Tibial artery (tissue), 4 donors: ENCODE measurements at regions not wholly inside any gene's neighbourhood (a gene's known extent, or its start where the extent isn't known, plus 50 kb on each side); places are given as distances from the start of the nearest gene placed in this dataset.
"Not testable (repeated sequence)": the region's sequence is repeated elsewhere in the genome, so short reads cannot be mapped to it uniquely, and the experiment has no call there.

Experiments used
- DNase-seq, 2 donors: peaks; one replicate each; pipeline ENCODE4 v3.0.0-alpha.2; 2019
- H3K27ac ChIP-seq, 2 donors: fragments of 200-600 bp; sonication (generic) in 1 of 2; 1 replicate in 1 of 2; 2 replicates in 1 of 2; pipeline ENCODE4 v1.5.1; 2018 to 2019; ENCODE audit warnings: mild to moderate bottlenecking in 1 of 2
- H3K27me3 ChIP-seq, 2 donors: fragments of 200-600 bp; sonication (generic) in 1 of 2; one replicate each; pipeline versions ENCODE4 v1.5.1 to v1.6.0; 2016 to 2019
- H3K36me3 ChIP-seq, 3 donors: fragments of 200-600 bp; sonication (generic) in 2 of 3; one replicate each; pipeline ENCODE4 v1.5.1; 2016 to 2019; ENCODE audit warnings: mild to moderate bottlenecking in 2 of 3
- H3K4me1 ChIP-seq, 4 donors: fragments of 200-600 bp; sonication (generic) in 2 of 4; 1 replicate in 3 of 4; 2 replicates in 1 of 4; pipeline ENCODE4 v1.5.1; 2016 to 2019
- H3K4me3 ChIP-seq, 2 donors: fragments of 200-600 bp; sonication (generic) in 1 of 2; 1 replicate in 1 of 2; 2 replicates in 1 of 2; pipeline ENCODE4 v1.5.1; 2018 to 2019; ENCODE audit warnings: mild to moderate bottlenecking in 2 of 2
- H3K9me3 ChIP-seq, 3 donors: fragments of 200-600 bp; sonication (generic) in 1 of 3; one replicate each; pipeline ENCODE4 v1.5.1; 2016 to 2019
- CTCF ChIP-seq, 2 experiments: fragments of 200-600 bp in 1 of 2; fragments of 450-650 bp in 1 of 2; IDR thresholded peaks; one replicate each; pipeline ENCODE4 v1.5.1; 2017 to 2019; ENCODE audit warnings: antibody characterized with exemption in 2 of 2, mild to moderate bottlenecking in 1 of 2, moderate library complexity in 1 of 2
- intact Hi-C: fragments of 100-400 bp; cut with DNase I; formaldehyde crosslinking; loops from one replicate; pipeline ENCODE4 v1.15.0; 2023; ENCODE audit warnings: low total_unique reads

GRCh38 chr20:39736434-39737327 lies 774.5 kb downstream of the DHX35 start:
- no peak for DNase-seq
- Histone ChIP-seq H3K4me3 (no peak overlapping the region), H3K4me1 (no peaks in the 10 kb centered on the region), H3K9me3 (peaks cover 0 to 3% (median 0%) of the 10 kb centered on the region in 3 donors), H3K36me3 (no peaks in the 10 kb centered on the region), H3K27ac (no peak overlapping the region), H3K27me3 (no peaks in the 10 kb centered on the region)
- intact Hi-C loops, result no loop called here
- TF ChIP-seq CTCF (IDR thresholded peaks at IDR 0.05), result no peak

- H3K4me3 ChIP-seq, H3K27me3 ChIP-seq, H3K4me1 ChIP-seq, H3K27ac ChIP-seq, DNase-seq, H3K36me3 ChIP-seq, intact Hi-C loops: not testable (repeated sequence)
- H3K9me3 ChIP-seq, result peaks cover 0 to 34% (median 12%) of the 10 kb centered on the region in 3 donors
Observed at GRCh38 chr20:39725513-39725912, 763.4 kb downstream of the DHX35 start.

GRCh38 chr20:39719293-39719692 lies 757.1 kb downstream of the DHX35 start:
- H3K36me3 ChIP-seq, result no peaks in the 10 kb centered on the region
- intact Hi-C loops, result no loop called here
- no peak overlapping the region for H3K27ac ChIP-seq
- no peaks in the 10 kb centered on the region for H3K9me3 ChIP-seq
- no peak overlapping the region for H3K4me3 ChIP-seq
- DNase-seq, result no peak
- TF ChIP-seq CTCF (IDR thresholded peaks at IDR 0.05), result no peak
- H3K4me1 ChIP-seq, result no peaks in the 10 kb centered on the region
- no peaks in the 10 kb centered on the region for H3K27me3 ChIP-seq

GRCh38 chr20:39717936-39718335 lies 755.8 kb downstream of the DHX35 start:
- intact Hi-C loops, result no loop called here
- H3K4me3 ChIP-seq, result no peak overlapping the region
- H3K9me3 ChIP-seq, result no peaks in the 10 kb centered on the region
- DNase-seq, result no peak
- no peaks in the 10 kb centered on the region for H3K27me3 ChIP-seq
- no peak overlapping the region for H3K27ac ChIP-seq
- H3K36me3 ChIP-seq, result no peaks in the 10 kb centered on the region
- no peaks in the 10 kb centered on the region for H3K4me1 ChIP-seq
- no peak for TF ChIP-seq CTCF (IDR thresholded peaks at IDR 0.05)

- Histone ChIP-seq H3K36me3 (no peaks in the 10 kb centered on the region), H3K9me3 (no peaks in the 10 kb centered on the region), H3K4me1 (no peaks in the 10 kb centered on the region), H3K27me3 (no peaks in the 10 kb centered on the region), H3K4me3 (no peak overlapping the region), H3K27ac (no peak overlapping the region)
- TF ChIP-seq CTCF (IDR thresholded peaks at IDR 0.05), result no peak
- intact Hi-C loops, result no loop called here
- no peak for DNase-seq
Observed at GRCh38 chr20:39716796-39717341, 754.7 kb downstream of the DHX35 start.

GRCh38 chr20:39713076-39713840 lies 751.1 kb downstream of the DHX35 start:
- no peaks in the 10 kb centered on the region for H3K36me3 ChIP-seq
- no peaks in the 10 kb centered on the region for H3K4me1 ChIP-seq
- DNase-seq, result no peak
- H3K9me3 ChIP-seq, result no peaks in the 10 kb centered on the region
- H3K4me3 ChIP-seq, result no peak overlapping the region
- H3K27ac ChIP-seq, result no peak overlapping the region
- no peak for TF ChIP-seq CTCF (IDR thresholded peaks at IDR 0.05)
- no peaks in the 10 kb centered on the region for H3K27me3 ChIP-seq
- intact Hi-C loops, result no loop called here
